Fibroblast of lung (primary cell): ENCODE measurements at regions not wholly inside any gene's neighbourhood (a gene's known extent, or its start where the extent isn't known, plus 50 kb on each side); places are given as distances from the start of the nearest gene placed in this dataset.

ENCODE experiments used
- DNase-seq, 2 donors: peaks; one replicate each; pipeline versions ENCODE4 v3.0.0 to v3.0.0-alpha.2; 2010; ENCODE audit warnings: low read depth in 2 of 2
- H2AFZ ChIP-seq: 2 replicates; pipeline ENCODE4 v1.5.1; 2012; ENCODE audit warnings: low read length, control low read depth, inconsistent platforms
- H3K27ac ChIP-seq: 2 replicates; pipeline ENCODE4 v1.5.1; 2011; ENCODE audit warnings: low read length, control low read depth; ENCODE audit not compliant: insufficient read depth
- H3K27me3 ChIP-seq: 2 replicates; pipeline ENCODE4 v1.5.1; 2011; ENCODE audit warnings: mild to moderate bottlenecking, low read length; ENCODE audit not compliant: control insufficient read depth, insufficient read depth
- H3K36me3 ChIP-seq: 2 replicates; pipeline ENCODE4 v1.5.1; 2011; ENCODE audit warnings: low read length; ENCODE audit not compliant: control insufficient read depth, insufficient read depth
- H3K4me1 ChIP-seq: 2 replicates; pipeline ENCODE4 v1.5.1; 2011; ENCODE audit warnings: low read length; ENCODE audit not compliant: control insufficient read depth, insufficient read depth; ENCODE audit errors: extremely low read depth
- H3K4me2 ChIP-seq: 2 replicates; pipeline ENCODE4 v1.5.1; 2011; ENCODE audit warnings: low read length, control low read depth; ENCODE audit not compliant: insufficient read depth; ENCODE audit errors: extremely low read depth
- H3K4me3 ChIP-seq, 4 experiments: fragments of 200-600 bp in 1 of 4; sonication (generic) in 1 of 4; replicated peaks in 1 of 4; 2 replicates each; pipeline ENCODE4 v1.5.1; 2011 to 2016; ENCODE audit warnings: low read length in 4 of 4, low read depth in 3 of 4, mild to moderate bottlenecking in 3 of 4, control low read depth in 2 of 4, inconsistent platforms in 1 of 4, mixed read lengths in 1 of 4; ENCODE audit not compliant: insufficient read depth in 1 of 4; ENCODE audit errors: control extremely low read depth in 1 of 4
- H3K79me2 ChIP-seq: 2 replicates; pipeline ENCODE4 v1.5.1; 2012; ENCODE audit warnings: mild to moderate bottlenecking, low read length, inconsistent platforms; ENCODE audit not compliant: control insufficient read depth, insufficient read depth
- H3K9ac ChIP-seq: 2 replicates; pipeline ENCODE4 v1.5.1; 2011; ENCODE audit warnings: mild to moderate bottlenecking, low read length, control low read depth; ENCODE audit not compliant: insufficient read depth
- H3K9me3 ChIP-seq: 2 replicates; pipeline ENCODE4 v1.5.1; 2012; ENCODE audit warnings: low read depth, low read length; ENCODE audit not compliant: control insufficient read depth, insufficient read depth
- H4K20me1 ChIP-seq: 2 replicates; pipeline ENCODE4 v1.5.1; 2011; ENCODE audit warnings: low read length; ENCODE audit not compliant: control insufficient read depth, insufficient read depth; ENCODE audit errors: extremely low read depth
- CTCF ChIP-seq, 2 donors: IDR thresholded peaks in 1 of 2; conservative IDR thresholded peaks in 1 of 2; 1 replicate in 1 of 2; 2 replicates in 1 of 2; pipeline ENCODE4 v1.5.1; 2011 to 2012; ENCODE audit warnings: low read length in 2 of 2, control low read depth in 1 of 2, inconsistent platforms in 1 of 2, low read depth in 1 of 2, mild to moderate bottlenecking in 1 of 2
- EZH2 ChIP-seq: IDR thresholded peaks from 2 replicates; pipeline ENCODE4 v1.5.1; 2012; ENCODE audit warnings: low read length, control low read depth, mild to moderate bottlenecking; ENCODE audit errors: missing control alignments

- H3K4me2 ChIP-seq = no peak overlapping the region
- no peaks in the 10 kb centered on the region for H3K36me3 ChIP-seq
- TF ChIP-seq CTCF (conservative IDR thresholded peaks at IDR 0.05 in 1 of 2, IDR thresholded peaks at IDR 0.05 in 1 of 2; ENCODE audit: low read depth in 1 of 2, low read length in 2 of 2) (no peak), EZH2 (no peak)
- DNase-seq = no peak
- H3K4me1 ChIP-seq = no peaks in the 10 kb centered on the region
- H3K4me3 ChIP-seq = no peak overlapping the region
- H4K20me1 ChIP-seq = no peaks in the 10 kb centered on the region
- H2AFZ ChIP-seq = no peak overlapping the region
- H3K27ac ChIP-seq = no peak overlapping the region
- no peak overlapping the region for H3K9ac ChIP-seq
- H3K9me3 ChIP-seq = no peaks in the 10 kb centered on the region
- H3K79me2 ChIP-seq = no peaks in the 10 kb centered on the region
- H3K27me3 ChIP-seq = no peaks in the 10 kb centered on the region
Observed at GRCh38 chr9:28082671-28083070, 509.4 kb upstream of the C9orf72 start.

- H3K4me3 ChIP-seq = no peak overlapping the region
Observed at GRCh38 chr9:28086881-28087280, 513.6 kb upstream of the C9orf72 start.

GRCh38 chr9:28092981-28093936 is 520.0 kb upstream of the C9orf72 start:
- Histone ChIP-seq H3K27ac (no peak overlapping the region), H3K4me2 (no peak overlapping the region), H2AFZ (no peak overlapping the region), H3K4me3 (no peak overlapping the region), H3K9me3 (no peaks in the 10 kb centered on the region), H3K79me2 (no peaks in the 10 kb centered on the region), H3K4me1 (no peaks in the 10 kb centered on the region), H4K20me1 (no peaks in the 10 kb centered on the region), H3K27me3 (no peaks in the 10 kb centered on the region), H3K36me3 (no peaks in the 10 kb centered on the region), H3K9ac (no peak overlapping the region)
- no peak for TF ChIP-seq EZH2
- TF ChIP-seq CTCF (conservative IDR thresholded peaks at IDR 0.05 in 1 of 2, IDR thresholded peaks at IDR 0.05 in 1 of 2; ENCODE audit: low read depth in 1 of 2, low read length in 2 of 2) = no peak
- no peak for DNase-seq

More at GRCh38 chr9:28086881-28087280, 513.6 kb upstream of the C9orf72 start:
- no peak overlapping the region for H2AFZ ChIP-seq
- DNase-seq = no peak
- H3K27ac ChIP-seq = no peak overlapping the region
- H3K4me2 ChIP-seq = no peak overlapping the region
- no peak overlapping the region for H3K9ac ChIP-seq
- H3K4me1 ChIP-seq = no peaks in the 10 kb centered on the region
- H3K27me3 ChIP-seq = no peaks in the 10 kb centered on the region
- H4K20me1 ChIP-seq = no peaks in the 10 kb centered on the region
- no peaks in the 10 kb centered on the region for H3K9me3 ChIP-seq
- no peaks in the 10 kb centered on the region for H3K79me2 ChIP-seq
- no peak for TF ChIP-seq EZH2
- no peaks in the 10 kb centered on the region for H3K36me3 ChIP-seq
